ENCODE measurements at regions not wholly inside any gene's neighbourhood (a gene's known extent, or its start where the extent isn't known, plus 50 kb on each side); places are given as distances from the start of the nearest gene placed in this dataset.
"Not testable (repeated sequence)": the region's sequence is repeated elsewhere in the genome, so short reads cannot be mapped to it uniquely, and the experiment has no call there.

DNA sequence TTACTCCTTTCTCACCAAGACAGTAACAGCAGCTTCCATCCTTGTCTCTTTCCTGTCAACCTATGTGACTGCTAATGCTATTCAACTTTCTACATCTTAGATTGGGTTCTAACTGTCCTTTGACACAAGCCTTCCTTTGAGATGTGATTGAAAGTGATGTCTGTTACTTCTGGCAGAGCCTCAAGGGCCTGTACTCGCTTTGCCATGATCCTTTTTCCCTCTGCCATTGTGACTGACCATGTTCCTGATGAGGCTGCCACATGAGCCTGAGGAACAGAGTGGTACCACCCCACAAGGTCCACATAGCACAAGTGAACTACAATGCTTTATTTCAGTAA is 138.8 kb upstream of the RAB4A start:
- DNase-seq (ENCODE audit: insufficient read length, low spot score) (no peak), FAIRE-seq (no peak)
- TF ChIP-seq, protein P1, sequence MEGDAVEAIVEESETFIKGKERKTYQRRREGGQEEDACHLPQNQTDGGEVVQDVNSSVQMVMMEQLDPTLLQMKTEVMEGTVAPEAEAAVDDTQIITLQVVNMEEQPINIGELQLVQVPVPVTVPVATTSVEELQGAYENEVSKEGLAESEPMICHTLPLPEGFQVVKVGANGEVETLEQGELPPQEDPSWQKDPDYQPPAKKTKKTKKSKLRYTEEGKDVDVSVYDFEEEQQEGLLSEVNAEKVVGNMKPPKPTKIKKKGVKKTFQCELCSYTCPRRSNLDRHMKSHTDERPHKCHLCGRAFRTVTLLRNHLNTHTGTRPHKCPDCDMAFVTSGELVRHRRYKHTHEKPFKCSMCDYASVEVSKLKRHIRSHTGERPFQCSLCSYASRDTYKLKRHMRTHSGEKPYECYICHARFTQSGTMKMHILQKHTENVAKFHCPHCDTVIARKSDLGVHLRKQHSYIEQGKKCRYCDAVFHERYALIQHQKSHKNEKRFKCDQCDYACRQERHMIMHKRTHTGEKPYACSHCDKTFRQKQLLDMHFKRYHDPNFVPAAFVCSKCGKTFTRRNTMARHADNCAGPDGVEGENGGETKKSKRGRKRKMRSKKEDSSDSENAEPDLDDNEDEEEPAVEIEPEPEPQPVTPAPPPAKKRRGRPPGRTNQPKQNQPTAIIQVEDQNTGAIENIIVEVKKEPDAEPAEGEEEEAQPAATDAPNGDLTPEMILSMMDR (IDR thresholded peaks at IDR 0.05; ENCODE audit: insufficient read depth, missing control alignments) = no peak

DNA sequence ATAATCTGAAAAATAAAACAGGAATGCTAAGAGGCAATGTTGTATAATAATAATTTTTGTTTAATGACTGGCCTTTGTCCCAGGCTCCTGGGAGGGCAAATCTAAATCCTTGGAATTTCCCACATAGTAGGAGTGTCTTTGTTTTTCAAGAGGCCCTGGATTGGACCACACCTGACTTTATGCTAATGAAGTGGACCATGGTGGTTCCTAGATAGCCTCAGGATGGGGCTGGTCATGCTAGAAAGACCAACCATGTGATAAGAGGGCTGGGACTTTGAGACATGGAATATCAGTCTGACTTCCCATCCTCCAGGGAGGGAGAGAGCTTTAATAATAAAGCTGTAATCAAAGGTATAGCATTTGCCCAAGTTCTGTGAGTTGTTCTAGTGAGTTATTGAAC is 138.2 kb upstream of the RAB4A start:
- TF ChIP-seq, protein P1 (IDR thresholded peaks at IDR 0.05; ENCODE audit: insufficient read depth, missing control alignments) = no peak
- no peak for DNase-seq (ENCODE audit: insufficient read length, low spot score)
- FAIRE-seq = no peak

DNA sequence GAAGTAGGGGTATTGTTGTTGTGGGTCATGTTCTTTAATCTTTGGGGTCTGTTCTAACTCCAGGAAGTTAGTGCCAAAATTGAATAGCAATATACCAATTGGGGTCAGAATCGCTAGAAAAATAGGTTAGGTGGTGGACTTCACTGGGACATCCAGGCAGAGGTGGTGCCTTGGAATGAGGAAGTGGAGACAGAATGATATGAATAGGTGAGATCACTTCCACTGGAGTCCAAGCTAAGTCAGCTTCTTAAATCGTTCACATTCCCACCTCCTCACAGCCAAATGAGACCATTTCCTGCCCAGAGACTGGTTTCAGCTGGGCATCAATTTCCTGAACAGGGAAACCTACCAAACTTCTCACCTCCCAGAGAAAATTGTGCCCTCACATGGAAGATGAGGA is 137.8 kb upstream of the RAB4A start:
- FAIRE-seq (no peak), DNase-seq (ENCODE audit: insufficient read length, low spot score) (no peak)
- TF ChIP-seq, protein P1 (IDR thresholded peaks at IDR 0.05; ENCODE audit: insufficient read depth, missing control alignments) = no peak

DNA sequence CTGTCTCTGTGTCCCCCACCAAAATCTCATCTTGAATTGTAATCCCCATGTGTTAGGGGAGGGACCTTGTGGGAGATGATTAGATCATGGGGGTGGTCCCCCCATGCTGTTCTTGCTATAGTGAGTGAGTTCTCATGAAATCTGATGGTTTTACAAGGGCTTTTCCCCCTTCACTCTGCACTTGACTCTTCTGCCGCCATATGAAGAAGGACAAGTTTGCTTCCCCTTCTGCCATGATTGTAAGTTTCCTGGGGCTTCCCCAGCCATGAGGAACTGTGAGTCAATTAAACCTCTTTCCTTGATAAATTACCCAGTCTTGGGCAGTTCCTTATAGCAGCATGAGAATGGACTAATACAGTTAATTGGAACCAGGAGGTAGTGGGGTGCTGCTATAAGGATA is 137.1 kb upstream of the RAB4A start:
- no peak for DNase-seq (ENCODE audit: insufficient read length, low spot score)
- TF ChIP-seq, protein P1 (IDR thresholded peaks at IDR 0.05; ENCODE audit: insufficient read depth, missing control alignments) = no peak
- no peak for FAIRE-seq

DNA sequence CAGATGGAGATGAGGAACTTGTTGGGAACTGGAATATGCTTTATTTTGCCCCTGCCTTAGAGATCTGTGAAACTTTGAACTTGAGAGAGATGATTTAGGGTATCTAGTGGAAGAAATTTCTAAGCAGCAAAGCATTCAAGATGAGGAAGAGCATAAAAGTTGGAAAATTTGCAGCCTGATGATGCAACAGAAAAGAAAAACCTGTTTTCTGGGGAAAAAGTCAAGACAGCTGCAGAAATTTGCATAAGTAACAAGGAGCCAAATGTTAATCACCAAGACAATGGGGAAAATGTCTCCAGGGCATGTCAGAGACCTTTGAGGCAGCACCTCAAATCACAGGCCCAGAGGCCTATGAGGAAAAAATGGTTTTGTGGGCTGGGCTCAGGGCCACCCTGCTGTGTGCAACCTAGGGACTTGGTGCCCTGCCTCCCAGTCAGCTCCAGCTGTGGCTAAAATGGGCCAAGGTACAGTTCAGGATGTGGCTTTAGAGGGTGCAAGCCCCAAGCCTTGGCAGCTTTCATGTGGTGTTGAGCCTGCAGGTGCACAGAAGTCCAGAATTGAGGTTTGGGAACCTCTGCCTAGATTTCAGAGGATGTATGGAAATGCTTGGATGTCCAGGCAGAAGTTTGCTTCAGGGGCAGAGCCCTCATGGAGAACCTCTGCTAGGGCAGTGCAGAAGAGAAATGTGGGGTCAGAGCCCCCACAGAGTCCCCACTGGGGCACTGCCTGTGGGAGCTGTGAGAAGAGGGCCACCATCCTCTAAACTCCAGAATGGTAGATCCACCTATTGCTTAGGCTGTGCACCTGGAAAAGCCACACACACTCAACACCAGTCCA is 136.3 kb upstream of the RAB4A start:
- DNase-seq (ENCODE audit: insufficient read length, low spot score); FAIRE-seq: not testable (repeated sequence)

DNA sequence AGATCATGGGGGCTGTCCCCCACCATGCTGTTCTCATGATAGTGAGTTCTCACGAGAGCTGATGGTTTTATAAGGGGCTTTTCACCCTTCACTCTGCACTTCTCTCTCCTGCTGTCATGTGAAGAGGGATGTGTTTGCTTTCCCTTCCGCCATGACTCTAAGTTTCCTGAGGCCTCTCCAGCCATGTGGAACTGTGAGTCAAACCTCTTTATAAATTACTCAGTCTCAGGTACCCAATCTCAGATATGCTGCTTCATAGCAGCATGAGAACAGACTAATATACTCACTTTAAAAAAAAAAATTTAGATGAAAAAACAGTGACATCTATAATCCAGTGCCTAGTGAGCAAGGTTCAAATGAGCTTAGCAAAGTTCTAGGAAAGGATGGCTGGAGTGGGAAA is 135.1 kb upstream of the RAB4A start:
- FAIRE-seq = no peak
- DNase-seq (ENCODE audit: insufficient read length, low spot score) = no peak
- TF ChIP-seq, protein P1 (IDR thresholded peaks at IDR 0.05; ENCODE audit: insufficient read depth, missing control alignments) = no peak

DNA sequence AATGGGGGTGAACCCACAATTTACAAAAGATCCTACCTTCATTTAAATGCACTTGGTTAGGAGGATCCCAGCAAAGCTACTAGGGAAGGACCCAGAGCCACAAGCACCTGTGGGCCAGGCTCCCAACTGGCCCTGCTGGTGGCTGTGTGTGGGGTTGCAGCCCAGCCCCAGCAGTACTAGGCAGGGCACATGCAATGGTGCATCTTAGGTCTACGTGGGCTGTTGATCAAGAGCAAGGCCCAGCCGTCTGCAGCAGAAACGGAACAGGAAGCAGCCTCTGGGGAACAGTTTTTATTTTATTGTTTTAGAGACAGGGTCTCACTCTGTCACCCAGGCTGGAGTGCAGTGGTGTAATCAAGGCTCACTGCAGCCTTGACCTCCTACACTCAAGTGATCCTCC is 134.1 kb upstream of the RAB4A start:
- TF ChIP-seq, protein P1 (IDR thresholded peaks at IDR 0.05; ENCODE audit: insufficient read depth, missing control alignments) = no peak
- DNase-seq (ENCODE audit: insufficient read length, low spot score) (no peak), FAIRE-seq (no peak)
